ENCODE measurements at regions not wholly inside any gene's neighbourhood (a gene's known extent, or its start where the extent isn't known, plus 50 kb on each side); places are given as distances from the start of the nearest gene placed in this dataset.
A peak's percentile ranks its signal among the peaks of the same experiment; 100 is the strongest.

DNA sequence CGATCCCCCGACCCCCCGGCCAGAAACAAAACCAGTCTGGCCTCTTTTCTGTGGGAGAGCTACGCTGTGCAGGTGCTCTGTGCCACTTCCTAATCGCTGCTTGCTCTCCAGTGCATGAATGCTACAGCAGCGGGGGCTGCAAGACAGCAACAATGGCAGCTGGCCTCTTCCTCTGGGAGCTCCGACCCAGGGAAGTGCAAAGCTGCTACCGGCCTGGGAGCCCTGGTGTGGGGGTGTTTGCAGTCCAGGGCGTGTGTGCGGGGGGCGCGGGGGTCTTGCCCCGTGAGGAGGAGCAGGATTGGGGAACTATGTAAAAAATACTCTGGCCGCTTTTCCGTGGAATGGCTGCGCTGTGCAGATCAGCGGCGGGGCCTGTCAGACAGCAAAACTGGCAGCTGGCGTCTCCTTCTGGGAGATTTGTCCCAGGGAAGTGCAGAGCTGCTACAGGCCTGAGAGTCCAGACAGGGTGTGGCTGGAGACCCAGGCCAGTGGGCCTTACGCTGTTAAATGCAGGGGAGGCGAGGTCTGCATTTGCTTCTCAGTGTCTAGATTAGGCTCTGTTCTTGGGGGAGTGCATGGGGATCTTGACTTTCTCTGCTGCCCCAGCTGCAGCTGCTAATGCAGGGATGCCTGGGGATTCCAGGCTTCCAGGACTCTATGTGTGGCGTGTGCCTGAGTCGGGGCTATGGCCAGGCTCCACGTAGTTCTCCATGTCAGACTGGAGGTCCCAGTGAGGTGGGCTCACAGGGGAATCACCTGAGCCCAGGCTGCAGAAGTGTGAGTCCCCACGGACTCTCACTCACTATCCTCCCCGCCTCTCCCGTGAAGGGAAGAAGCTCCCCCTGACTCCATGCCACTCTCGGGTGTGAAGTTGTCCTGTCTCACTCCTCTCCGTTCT, 344.5 kb downstream of the AEBP2 start:
- Mint-ChIP-seq H3K27ac (no peak overlapping the region), H3K36me3 (no peaks in the 10 kb centered on the region), H3K4me3 (no peak overlapping the region), H3K27me3 (no peaks in the 10 kb centered on the region), H3K9me3 (peaks cover 5 to 44% (median 9%) of the 10 kb centered on the region in 7 donors), H3K4me1 (no peaks in the 10 kb centered on the region)
- no peak for ATAC-seq (ENCODE audit: low read depth in 2 of 2)
- DNase-seq: no peak

DNA sequence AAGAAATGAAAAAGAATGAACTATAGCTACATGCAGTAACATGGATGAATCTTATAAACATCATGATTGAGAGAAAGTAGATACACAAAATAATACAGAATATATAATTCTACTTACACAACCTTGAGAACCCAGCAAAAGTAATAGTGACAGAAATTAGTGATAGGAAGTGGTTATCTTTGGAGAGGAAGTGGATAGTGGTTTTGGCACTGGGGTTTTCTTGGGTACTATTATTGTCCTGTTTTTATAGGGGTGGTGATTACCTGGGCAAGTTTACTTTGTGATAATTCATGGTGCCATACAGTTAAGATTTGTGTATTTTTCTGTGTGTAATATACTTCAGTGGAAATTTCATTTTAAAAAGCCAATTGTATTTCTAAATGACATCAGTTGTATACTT, 352.7 kb downstream of the AEBP2 start:
- Mint-ChIP-seq H3K27ac (no peak overlapping the region), H3K27me3 (no peaks in the 10 kb centered on the region), H3K36me3 (no peaks in the 10 kb centered on the region), H3K4me3 (no peak overlapping the region), H3K4me1 (no peaks in the 10 kb centered on the region), H3K9me3 (peaks cover 0 to 6% (median 2%) of the 10 kb centered on the region in 7 donors)
- ATAC-seq (ENCODE audit: low read depth in 2 of 2) (no peak), DNase-seq (no peak)

DNA sequence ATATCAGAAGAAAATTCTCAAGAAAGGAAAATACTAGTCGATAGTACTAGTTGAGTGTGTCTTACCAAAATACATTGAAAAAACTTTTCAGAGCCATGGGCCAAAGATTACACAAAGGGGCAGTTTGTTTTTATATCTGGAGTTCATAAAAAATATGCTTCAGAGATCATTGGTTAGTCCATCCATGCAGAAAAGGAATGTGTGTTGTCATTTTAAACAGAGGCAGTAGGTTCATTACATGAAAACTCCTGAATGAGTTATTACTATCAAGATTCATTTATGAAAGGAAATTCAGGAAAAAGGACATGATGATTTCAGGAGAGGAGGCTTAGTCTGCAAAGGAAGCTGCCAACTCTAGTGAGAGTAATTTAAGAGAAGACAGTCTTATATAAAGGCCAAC, 354.8 kb downstream of the AEBP2 start:
- ATAC-seq (ENCODE audit: low read depth in 2 of 2) (no peak), DNase-seq (no peak)
- H3K27ac Mint-ChIP-seq: no peak overlapping the region
- no peaks in the 10 kb centered on the region for H3K27me3 Mint-ChIP-seq
- H3K4me1 Mint-ChIP-seq: no peaks in the 10 kb centered on the region
- H3K36me3 Mint-ChIP-seq: no peaks in the 10 kb centered on the region
- peaks cover 0 to 4% (median 0%) of the 10 kb centered on the region in 7 donors for H3K9me3 Mint-ChIP-seq
- H3K4me3 Mint-ChIP-seq: no peak overlapping the region

DNA sequence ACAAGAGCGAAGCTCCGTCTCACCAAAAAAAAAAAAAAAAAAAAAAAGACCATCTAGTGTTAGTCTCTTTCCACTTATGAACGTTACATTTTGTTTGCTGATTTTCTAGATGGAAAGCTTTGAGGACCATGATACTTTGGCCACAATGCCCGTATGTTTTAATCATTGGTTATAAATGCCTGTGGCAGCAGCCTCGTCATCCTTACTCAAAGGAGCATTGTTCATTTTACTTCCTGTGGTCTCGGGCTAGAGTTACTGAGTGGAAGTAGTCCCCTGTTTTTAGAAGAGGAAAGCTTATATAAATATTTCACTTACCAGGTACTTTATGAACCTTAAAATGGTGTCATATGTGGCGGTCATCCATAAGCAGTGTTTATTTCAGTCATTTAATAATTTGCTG, 359.9 kb downstream of the AEBP2 start:
- Mint-ChIP-seq H3K27me3 (no peaks in the 10 kb centered on the region), H3K36me3 (no peaks in the 10 kb centered on the region), H3K27ac (no peak overlapping the region), H3K9me3 (peaks cover 0 to 7% (median 2%) of the 10 kb centered on the region in 7 donors), H3K4me3 (no peak overlapping the region), H3K4me1 (no peaks in the 10 kb centered on the region)
- no peak for DNase-seq
- no peak for ATAC-seq (ENCODE audit: low read depth in 2 of 2)

DNA sequence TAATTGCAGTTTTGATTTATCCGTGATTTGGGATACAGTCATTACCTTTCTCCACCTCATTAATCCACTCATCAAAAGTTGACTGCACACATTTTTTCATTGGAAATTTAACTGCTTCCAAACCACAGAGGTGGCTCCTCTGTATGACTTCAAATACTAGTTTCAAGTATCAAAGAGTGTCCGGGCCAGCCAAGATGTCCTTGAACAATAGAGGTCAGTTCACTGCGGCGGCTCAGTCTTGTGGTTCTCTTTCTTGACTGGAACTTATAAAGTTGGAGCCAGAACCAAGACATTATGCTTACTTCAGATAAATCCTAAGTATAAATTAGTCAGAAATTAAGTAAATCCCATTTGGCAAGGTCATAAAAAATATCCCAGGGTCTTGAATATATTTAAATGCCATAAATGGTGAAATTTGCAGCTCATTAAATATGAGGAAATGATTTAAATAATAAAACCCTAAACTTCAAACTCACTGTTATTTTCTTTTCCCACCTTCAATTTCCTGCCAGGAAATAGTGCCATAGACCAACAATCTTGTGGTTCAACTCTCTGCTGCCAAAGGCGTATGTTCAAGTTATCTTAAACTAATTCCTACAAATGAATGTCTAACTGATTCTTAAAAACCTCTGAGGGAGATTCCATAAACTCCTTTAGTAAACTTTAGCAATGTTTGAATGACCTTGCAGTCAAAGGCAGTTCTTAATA, 360.8 kb downstream of the AEBP2 start:
- Mint-ChIP-seq H3K36me3 (no peaks in the 10 kb centered on the region), H3K4me3 (no peak overlapping the region), H3K27ac (peak overlapping the region in 1 of 6 donors; percentile 27), H3K27me3 (no peaks in the 10 kb centered on the region), H3K9me3 (peaks cover 0 to 7% (median 0%) of the 10 kb centered on the region in 7 donors), H3K4me1 (no peaks in the 10 kb centered on the region)
- ATAC-seq (ENCODE audit: low read depth in 2 of 2) (no peak), DNase-seq (no peak)

DNA sequence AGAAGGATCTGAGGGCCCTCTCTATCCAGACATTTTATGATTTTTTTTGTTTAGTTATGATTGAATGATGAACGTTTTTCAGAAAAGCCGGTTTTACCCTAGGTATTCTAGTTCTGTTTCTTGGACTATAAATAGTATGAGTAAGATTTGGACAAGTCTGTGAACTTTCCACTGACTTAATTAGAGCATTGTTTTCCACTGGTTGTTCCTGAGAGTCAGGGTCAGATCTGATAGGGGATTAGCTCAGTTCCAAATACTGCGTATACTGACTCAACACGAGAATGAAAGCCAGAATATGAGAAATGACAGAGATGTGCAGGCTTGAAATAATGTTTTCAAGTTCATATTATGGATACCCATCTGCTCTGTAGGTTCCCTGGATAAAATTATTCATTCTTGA, 361.6 kb downstream of the AEBP2 start:
- Mint-ChIP-seq H3K27ac (no peak overlapping the region), H3K9me3 (peaks cover 0 to 7% (median 1%) of the 10 kb centered on the region in 7 donors), H3K36me3 (no peaks in the 10 kb centered on the region), H3K27me3 (no peaks in the 10 kb centered on the region), H3K4me3 (no peak overlapping the region), H3K4me1 (no peaks in the 10 kb centered on the region)
- ATAC-seq (ENCODE audit: low read depth in 2 of 2): no peak
- no peak for DNase-seq

DNA sequence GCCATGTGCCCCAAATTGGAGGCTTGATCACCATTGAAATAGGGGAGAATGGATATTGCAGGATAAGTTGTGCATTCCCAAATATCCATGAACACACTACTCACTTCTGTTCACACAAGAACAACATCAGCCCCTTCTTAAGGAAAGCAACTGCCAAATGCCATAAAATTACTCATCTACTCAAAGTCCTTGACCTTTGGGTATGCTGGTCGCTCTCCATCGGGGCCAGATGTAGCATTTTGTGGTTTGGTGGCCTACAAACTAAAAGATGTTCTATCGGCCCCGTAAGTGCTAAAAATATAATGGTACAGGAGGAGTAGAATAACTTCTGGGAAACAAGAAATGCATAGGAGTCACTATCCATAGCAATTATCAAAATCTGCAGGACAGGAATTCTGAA, 362.6 kb downstream of the AEBP2 start:
- DNase-seq: no peak
- Mint-ChIP-seq H3K4me3 (no peak overlapping the region), H3K27ac (no peak overlapping the region), H3K4me1 (no peaks in the 10 kb centered on the region), H3K9me3 (peaks cover 0 to 7% (median 3%) of the 10 kb centered on the region in 7 donors), H3K36me3 (no peaks in the 10 kb centered on the region), H3K27me3 (no peaks in the 10 kb centered on the region)
- ATAC-seq (ENCODE audit: low read depth in 2 of 2): no peak

DNA sequence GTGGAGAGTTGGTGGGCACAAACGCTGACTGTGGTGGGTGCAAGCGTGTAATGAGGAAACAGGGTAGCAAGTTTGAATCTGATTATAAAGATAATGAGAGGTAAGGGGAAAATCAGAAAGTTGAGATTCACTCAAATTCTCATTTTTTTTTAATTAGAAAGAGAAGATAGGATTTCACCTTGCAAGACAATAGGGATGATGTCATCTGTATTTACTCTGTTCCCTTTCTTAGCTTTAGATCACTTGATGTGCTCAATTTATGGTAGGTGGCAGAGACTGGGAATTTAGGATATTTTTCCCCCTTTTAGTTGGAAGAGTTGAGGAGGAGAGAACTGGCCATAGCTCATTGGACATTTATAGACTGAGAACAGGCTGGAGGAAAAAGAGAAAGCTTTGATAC, 363.6 kb downstream of the AEBP2 start:
- DNase-seq (no peak), ATAC-seq (ENCODE audit: low read depth in 2 of 2) (no peak)
- Mint-ChIP-seq H3K27me3 (no peaks in the 10 kb centered on the region), H3K36me3 (no peaks in the 10 kb centered on the region), H3K4me3 (no peak overlapping the region), H3K4me1 (no peaks in the 10 kb centered on the region), H3K27ac (no peak overlapping the region), H3K9me3 (peaks cover 0 to 7% (median 2%) of the 10 kb centered on the region in 7 donors)

DNA sequence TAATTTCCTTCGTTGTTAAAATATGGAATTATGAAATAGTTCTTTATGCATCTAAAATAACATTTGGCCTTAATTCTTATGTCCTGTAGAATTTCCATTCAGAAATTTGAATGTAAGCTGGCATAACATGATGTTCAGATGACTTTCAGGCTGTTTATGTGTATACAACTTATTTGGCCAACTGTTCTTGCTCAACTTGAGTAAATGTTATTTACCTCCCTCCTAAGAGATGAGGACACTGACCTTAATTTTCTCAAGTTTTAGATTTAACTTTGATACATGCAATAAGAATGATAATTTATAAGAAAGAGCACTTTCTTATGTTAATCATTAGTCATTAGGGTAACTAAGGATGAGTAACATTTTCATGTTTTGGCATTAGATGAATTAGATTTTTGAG, 365.4 kb downstream of the AEBP2 start:
- Mint-ChIP-seq H3K4me1 (no peaks in the 10 kb centered on the region), H3K36me3 (no peaks in the 10 kb centered on the region), H3K27ac (no peak overlapping the region), H3K4me3 (no peak overlapping the region), H3K9me3 (peaks cover 1 to 15% (median 3%) of the 10 kb centered on the region in 7 donors), H3K27me3 (no peaks in the 10 kb centered on the region)
- ATAC-seq (ENCODE audit: low read depth in 2 of 2): no peak
- no peak for DNase-seq

DNA sequence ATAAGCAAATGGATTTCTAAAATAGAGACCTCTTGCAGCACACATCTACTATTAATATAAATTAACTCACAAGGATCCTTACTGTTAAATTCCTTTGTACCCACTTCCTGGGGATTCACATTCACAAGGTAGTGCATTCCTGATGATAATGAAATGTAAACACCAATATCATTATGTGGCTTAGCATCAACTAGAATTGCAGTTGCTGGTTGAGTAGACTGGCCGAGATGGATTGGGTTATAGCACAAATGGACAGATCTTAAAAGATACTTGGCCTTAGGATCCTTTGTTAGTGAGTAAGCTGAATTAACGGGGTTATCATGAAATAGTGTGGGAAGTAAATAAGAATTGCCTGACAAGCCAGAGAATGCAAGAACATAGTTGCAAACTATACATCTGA, 369.1 kb downstream of the AEBP2 start:
- Mint-ChIP-seq H3K9me3 (peaks cover 3 to 15% (median 4%) of the 10 kb centered on the region in 7 donors), H3K36me3 (no peaks in the 10 kb centered on the region), H3K4me3 (no peak overlapping the region), H3K4me1 (no peaks in the 10 kb centered on the region), H3K27me3 (no peaks in the 10 kb centered on the region), H3K27ac (no peak overlapping the region)
- DNase-seq (no peak), ATAC-seq (ENCODE audit: low read depth in 2 of 2) (no peak)

DNA sequence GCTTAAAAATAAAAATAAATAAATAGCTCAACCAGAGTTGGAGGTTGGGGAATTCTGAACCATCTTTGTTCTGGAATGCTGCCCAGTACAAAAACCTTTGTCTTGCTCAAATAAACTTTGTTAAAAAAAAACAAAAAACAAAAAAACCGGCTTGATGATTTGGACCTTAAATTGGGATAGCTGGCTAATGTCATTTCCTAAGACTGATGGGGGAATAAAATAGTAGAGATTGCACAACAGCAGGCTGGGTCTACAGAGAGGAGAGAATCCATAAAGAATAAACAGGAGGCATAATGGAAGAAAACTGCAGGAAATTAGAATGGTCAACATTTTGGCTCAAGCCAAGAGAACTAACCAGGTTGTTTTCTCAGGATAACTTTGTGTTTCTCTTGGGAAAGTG, 370.9 kb downstream of the AEBP2 start:
- Mint-ChIP-seq H3K27ac (no peak overlapping the region), H3K27me3 (no peaks in the 10 kb centered on the region), H3K36me3 (no peaks in the 10 kb centered on the region), H3K4me3 (no peak overlapping the region), H3K4me1 (no peaks in the 10 kb centered on the region), H3K9me3 (peaks cover 3 to 24% (median 7%) of the 10 kb centered on the region in 7 donors)
- ATAC-seq (ENCODE audit: low read depth in 2 of 2): no peak
- no peak for DNase-seq

DNA sequence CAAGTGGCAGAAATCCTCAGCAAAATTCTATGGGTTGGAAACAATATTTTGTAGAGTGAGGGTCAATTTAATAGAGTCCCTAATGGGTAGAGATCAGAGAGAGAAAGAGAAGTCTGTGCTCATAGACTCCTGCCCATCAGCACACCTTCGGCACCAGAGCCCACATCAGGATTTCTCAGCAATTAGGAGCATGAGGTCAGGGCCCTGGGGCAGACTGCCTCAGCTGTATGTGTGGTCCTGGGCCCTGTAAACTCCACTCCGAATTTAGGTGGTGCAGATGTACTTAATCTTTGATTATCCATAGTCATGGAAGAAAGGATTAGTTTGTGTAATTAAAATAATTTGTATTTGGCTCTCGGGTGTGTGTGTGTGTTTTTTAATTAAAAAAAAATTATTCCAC, 372.6 kb downstream of the AEBP2 start:
- H3K27ac Mint-ChIP-seq: no peak overlapping the region
- H3K4me3 Mint-ChIP-seq: no peak overlapping the region
- ATAC-seq (ENCODE audit: low read depth in 2 of 2): no peak
- no peaks in the 10 kb centered on the region for H3K4me1 Mint-ChIP-seq
- H3K27me3 Mint-ChIP-seq: no peaks in the 10 kb centered on the region
- no peaks in the 10 kb centered on the region for H3K36me3 Mint-ChIP-seq
- DNase-seq: no peak
- peaks cover 2 to 24% (median 9%) of the 10 kb centered on the region in 7 donors for H3K9me3 Mint-ChIP-seq

DNA sequence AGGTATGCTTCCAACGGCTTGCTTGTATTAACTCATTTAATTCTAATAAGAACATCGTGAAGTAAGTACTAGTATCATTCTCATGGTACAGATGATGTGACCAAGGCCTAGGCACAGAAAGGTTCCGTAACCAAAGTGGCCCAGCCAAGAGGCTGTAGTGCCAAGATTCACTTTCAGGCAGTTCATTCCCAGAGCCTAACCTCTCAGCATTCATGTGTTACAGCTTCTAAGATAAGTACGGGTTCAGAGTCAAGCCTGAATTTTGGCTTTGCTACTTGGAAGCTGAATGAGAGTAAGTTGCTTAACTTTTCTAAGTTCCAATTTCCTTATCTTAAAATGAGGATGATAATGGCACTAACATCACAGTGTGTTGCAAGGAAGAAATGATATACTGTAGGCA, 379.9 kb downstream of the AEBP2 start:
- Mint-ChIP-seq H3K4me1 (no peaks in the 10 kb centered on the region), H3K27ac (no peak overlapping the region), H3K9me3 (peaks cover 5 to 11% (median 6%) of the 10 kb centered on the region in 7 donors), H3K4me3 (no peak overlapping the region), H3K36me3 (no peaks in the 10 kb centered on the region), H3K27me3 (no peaks in the 10 kb centered on the region)
- ATAC-seq (ENCODE audit: low read depth in 2 of 2): no peak
- no peak for DNase-seq

DNA sequence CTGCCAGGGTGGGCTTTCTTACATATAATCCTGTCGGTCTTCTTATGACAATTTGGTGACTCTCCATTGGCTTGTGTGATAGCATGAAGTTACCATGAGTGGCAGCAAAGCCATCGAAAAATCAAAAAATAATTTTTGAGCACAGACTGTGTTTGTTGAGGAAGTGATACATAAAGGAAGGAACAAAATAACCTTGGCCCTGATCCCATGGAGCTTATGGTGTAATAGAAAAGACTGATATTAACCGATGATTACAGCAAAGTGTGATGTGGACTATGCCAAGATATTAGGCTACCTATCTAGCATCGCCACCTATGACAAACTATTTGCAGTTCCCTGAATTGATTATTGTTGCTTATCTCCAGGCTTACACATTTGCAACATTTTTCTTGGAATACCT, 383.2 kb downstream of the AEBP2 start:
- ATAC-seq (ENCODE audit: low read depth in 2 of 2): no peak
- Mint-ChIP-seq H3K36me3 (no peaks in the 10 kb centered on the region), H3K4me3 (no peak overlapping the region)

More for the DNA sequence above, 383.2 kb downstream of the AEBP2 start:
- DNase-seq: no peak
- H3K27ac Mint-ChIP-seq: no peak overlapping the region
- H3K4me1 Mint-ChIP-seq: no peaks in the 10 kb centered on the region
- H3K9me3 Mint-ChIP-seq: peaks cover 10 to 37% (median 14%) of the 10 kb centered on the region in 7 donors
- H3K27me3 Mint-ChIP-seq: no peaks in the 10 kb centered on the region
